GM18502 (cell line): ENCODE measurements at regions not wholly inside any gene's neighbourhood (a gene's known extent, or its start where the extent isn't known, plus 50 kb on each side); places are given as distances from the start of the nearest gene placed in this dataset.

Experiments
- ATAC-seq: cut with Tn5 transposase; IDR thresholded peaks from one replicate; pipeline ENCODE4 v1.9.1; 2021; ENCODE audit warnings: mild to moderate bottlenecking; ENCODE audit not compliant: unreplicated experiment, poor library complexity

- no peak for ATAC-seq
Observed at GRCh38 chr19:31678421-31678820, 329.2 kb upstream of the TSHZ3 start.

DNA sequence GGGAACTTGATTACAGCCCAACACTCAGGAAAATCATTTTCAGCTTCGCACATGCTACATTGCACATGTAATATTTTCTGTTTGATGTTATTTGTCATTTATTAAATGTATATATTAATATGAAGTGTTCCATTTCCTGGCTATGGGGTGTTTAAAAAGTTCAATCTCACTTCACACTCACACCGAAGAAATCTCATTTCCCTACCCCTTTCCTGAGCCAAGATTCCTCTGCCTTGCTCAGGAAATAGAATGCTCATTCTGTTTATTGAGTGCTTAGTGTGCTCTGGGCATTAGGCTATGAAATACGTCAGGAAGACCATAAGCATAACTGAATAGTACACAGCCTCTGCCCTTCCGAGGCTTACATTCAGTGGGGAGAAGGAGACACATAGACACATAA, 331.9 kb upstream of the TSHZ3 start:
- no peak for ATAC-seq

- ATAC-seq, result no peak
Observed at GRCh38 chr19:31693131-31693932, 344.1 kb upstream of the TSHZ3 start.

DNA sequence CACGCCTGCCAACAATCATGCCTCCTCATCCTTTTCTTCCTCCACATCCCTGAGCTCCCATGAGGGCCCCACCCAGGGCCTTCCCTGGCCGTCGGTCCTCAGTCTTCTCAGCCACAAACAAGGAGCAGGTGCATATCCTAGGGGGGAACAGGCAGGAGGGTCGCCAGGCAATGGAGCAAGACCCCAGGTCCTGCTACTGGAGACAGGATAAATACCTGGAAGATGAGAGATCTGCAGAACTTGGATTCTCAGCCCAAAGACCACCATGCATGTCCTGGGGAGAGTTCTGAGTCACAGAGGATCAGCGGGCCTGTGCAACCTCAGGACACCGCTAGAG, 344.7 kb upstream of the TSHZ3 start:
- no peak for ATAC-seq

- ATAC-seq, result no peak
Observed at GRCh38 chr19:31694761-31695160, 345.5 kb upstream of the TSHZ3 start.

- ATAC-seq, result no peak
Observed at GRCh38 chr19:31699421-31699820, 350.2 kb upstream of the TSHZ3 start.

DNA sequence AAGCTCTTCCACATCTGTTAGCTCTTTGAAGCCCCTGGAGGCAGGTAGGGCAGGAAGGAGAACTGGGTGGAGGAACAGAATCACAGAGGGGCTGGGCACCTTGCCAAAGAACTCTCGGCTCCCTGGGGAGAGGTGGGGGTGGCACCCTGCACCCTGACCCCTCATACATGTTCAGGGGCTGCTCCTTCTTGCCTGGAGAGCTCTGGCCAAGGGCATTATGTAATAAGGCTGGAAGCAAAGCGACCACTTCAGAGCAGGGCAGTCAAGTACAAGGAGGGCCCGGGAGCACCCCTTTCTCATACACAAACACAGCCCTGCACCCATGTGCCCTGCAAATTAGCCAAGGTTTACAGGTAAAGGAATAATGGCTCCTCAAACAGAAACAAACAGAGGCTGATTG, 351.9 kb upstream of the TSHZ3 start:
- ATAC-seq, result no peak

GRCh38 chr19:31705656-31706055, 356.4 kb upstream of the TSHZ3 start:
- ATAC-seq, result no peak

DNA sequence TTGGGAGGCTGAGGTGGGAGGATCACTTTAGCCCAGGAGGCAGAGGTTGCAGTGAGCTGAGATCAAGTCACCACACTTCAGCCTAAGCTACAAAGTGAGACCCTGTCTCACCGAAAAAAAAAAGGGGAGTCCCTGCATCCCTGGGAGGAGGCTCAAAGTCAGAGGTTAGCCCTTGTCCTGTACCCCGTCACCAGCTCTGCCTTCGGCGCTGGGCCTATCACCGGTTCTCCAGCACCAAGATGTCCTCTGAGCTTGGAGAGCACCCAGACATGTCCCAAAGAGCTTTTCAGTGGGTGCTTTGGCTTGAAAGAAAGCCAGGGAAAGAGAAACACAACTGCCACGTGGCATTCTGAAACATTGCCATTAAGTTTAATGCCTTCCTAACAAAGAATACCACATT, 356.9 kb upstream of the TSHZ3 start:
- ATAC-seq, result no peak

DNA sequence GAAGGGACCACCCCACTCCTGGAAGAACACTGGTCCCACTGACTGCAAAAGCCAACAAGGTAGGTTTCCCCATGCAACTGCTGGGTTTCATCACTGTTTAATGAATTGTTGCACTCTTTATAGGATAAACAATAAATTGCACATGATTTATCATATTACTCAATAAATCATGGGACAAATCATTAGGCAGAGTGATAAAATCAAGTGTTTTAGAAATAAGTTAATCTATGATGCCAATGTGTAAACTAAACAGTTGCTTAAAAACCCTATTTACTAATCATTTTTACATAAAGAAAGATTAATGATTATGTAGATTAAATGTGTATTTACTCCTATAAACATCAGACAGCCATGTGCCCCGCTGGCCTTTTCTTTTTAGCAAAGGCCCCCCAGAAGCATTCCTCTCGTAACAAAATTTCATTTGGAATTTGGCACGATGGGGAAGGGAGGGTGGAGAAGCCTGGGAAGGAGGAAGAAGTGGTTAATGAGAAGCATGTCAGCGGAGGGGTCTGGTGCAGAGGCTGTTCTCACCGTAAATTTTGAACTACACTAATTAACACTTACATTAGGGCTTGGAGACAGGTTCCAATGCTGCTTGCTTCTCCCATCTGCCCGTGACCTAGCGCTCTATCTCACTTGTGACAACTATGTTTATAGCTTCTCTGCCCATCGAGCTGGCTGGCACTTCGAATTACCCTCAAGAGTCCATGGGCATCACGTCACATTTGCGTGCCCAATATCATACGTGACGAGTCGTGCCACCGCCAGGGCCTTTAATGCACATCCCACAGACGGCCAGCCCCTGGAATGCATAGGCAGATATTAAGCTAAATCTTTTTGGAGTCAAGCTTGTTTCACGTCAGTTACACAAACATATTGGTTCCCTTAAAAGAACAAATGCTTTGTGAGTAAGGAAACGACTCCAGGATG, 357.7 kb upstream of the TSHZ3 start:
- ATAC-seq, result no peak

DNA sequence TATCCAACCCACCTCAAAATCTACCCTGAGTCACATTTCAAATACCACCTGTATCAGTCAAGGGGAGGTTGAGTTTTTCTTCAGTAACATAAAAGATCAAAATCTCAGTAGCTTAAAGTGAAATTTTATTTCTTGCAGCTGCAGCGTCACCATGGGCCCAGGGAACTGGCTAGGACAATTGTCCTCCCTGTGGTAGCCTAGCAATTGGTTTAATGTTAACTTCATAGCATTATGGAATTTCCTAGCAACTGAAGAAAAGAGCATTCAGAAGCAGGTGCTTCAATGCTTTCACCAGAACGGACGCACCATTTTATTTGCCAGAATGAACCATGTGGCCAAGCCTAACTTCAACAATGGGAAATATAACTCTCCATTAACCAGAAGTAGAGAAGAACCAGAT, 359.3 kb upstream of the TSHZ3 start:
- ATAC-seq, result no peak

GRCh38 chr19:31709476-31709875, 360.2 kb upstream of the TSHZ3 start:
- no peak for ATAC-seq

GRCh38 chr19:31715249-31715945, 366.2 kb upstream of the TSHZ3 start:
- ATAC-seq, result no peak

- ATAC-seq, result no peak
Observed at GRCh38 chr19:31716826-31717225, 367.6 kb upstream of the TSHZ3 start.

- ATAC-seq, result no peak
Observed at GRCh38 chr19:31717269-31717923, 368.2 kb upstream of the TSHZ3 start.

GRCh38 chr19:31718032-31718431, 368.8 kb upstream of the TSHZ3 start:
- ATAC-seq, result no peak

DNA sequence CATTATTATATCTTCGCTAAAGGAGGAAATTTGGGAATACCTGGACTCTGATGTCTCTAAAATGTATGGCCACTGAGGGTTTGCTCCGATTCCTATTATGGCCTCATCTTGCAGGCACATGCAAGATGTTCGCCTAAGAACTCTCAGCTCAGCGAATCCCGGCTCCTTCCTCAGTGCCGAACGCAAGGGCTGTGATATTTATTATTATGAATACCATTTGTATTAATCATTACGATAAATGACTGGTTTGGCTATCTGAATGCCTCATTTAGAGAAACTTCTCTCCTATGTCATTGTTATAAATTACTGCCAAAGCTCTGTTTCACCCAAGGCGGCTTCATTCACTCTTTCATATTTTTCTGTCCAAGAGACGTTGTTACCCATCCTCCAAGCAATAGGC, 369.7 kb upstream of the TSHZ3 start:
- ATAC-seq, result no peak

DNA sequence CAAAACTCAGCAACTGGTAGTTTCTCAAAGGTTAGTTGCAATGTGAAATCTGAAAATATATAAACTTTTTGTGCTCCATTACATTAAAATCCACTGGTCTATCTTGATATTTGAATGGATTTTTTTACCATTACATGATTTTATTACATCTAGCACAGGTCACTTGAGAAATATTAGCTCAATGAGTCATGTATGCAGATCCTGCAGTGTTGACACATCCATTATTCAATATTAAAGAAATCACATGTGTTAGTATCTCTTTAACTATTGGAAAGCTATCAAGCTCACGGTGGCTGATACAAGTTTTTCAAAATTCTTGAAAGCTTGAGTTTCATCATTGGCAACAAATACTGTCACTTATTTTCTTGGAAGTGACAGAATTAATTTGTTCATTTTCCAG, 373.9 kb upstream of the TSHZ3 start:
- no peak for ATAC-seq

GRCh38 chr19:31725051-31725450, 375.8 kb upstream of the TSHZ3 start:
- no peak for ATAC-seq

GRCh38 chr19:31727536-31727935, 378.3 kb upstream of the TSHZ3 start:
- no peak for ATAC-seq

DNA sequence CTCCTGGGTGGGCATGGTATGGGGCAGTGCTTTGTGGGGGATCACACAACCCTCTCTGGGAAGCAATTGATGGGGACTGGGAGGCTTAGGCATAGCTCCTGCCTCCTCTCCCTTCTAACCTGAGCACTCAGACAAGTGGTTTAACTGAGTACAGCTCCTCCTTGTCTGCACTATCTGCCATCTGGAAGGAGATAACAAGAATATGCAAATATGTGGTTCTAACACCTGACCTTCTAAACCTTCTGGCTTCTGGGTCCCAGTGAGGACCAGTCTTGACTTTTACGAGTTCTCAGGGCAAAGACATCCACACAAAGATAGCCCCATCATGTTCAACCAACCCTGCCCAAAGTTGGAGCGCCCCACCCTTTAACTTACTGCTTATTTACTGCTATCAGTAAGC, 381.0 kb upstream of the TSHZ3 start:
- no peak for ATAC-seq
